Peyer's patch (tissue), 4 donors: ENCODE measurements at regions not wholly inside any gene's neighbourhood (a gene's known extent, or its start where the extent isn't known, plus 50 kb on each side); places are given as distances from the start of the nearest gene placed in this dataset.

Experiments
- POLR2A ChIP-seq, 2 donors: fragments of 450-650 bp; IDR thresholded peaks; one replicate each; pipeline ENCODE4 v1.5.1; 2017; ENCODE audit warnings: antibody characterized with exemption in 2 of 2, mild to moderate bottlenecking in 2 of 2, moderate library complexity in 2 of 2
- TF ChIP-seq, protein P1 (sequence below), 6 experiments: fragments of 450-650 bp in 4 of 6; fragments of 200-600 bp in 2 of 6; sonication (generic) in 1 of 6; IDR thresholded peaks; one replicate each; pipeline ENCODE4 v1.5.1; 2017 to 2019; ENCODE audit warnings: antibody characterized with exemption in 6 of 6, mild to moderate bottlenecking in 3 of 6, moderate library complexity in 1 of 6

DNA sequence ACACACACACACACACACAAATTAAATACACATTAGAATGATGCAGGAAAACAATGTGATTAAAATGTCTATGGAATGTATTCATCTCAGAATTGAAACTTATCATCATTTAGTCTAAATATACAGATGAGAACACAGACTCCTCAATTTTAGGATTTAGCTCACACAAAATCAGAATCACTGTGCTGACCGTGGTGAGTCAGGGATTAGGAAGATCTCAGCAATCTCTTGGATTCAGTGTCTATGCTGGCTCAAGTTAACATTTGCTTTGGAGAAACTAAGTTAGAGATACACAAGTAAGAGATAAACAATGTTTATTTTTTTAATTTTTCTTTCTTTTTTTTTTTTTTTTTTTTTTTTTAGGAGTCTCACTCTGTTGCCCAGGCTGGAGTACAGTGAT, 323.6 kb downstream of the KLF12 start:
- TF ChIP-seq, protein P1, sequence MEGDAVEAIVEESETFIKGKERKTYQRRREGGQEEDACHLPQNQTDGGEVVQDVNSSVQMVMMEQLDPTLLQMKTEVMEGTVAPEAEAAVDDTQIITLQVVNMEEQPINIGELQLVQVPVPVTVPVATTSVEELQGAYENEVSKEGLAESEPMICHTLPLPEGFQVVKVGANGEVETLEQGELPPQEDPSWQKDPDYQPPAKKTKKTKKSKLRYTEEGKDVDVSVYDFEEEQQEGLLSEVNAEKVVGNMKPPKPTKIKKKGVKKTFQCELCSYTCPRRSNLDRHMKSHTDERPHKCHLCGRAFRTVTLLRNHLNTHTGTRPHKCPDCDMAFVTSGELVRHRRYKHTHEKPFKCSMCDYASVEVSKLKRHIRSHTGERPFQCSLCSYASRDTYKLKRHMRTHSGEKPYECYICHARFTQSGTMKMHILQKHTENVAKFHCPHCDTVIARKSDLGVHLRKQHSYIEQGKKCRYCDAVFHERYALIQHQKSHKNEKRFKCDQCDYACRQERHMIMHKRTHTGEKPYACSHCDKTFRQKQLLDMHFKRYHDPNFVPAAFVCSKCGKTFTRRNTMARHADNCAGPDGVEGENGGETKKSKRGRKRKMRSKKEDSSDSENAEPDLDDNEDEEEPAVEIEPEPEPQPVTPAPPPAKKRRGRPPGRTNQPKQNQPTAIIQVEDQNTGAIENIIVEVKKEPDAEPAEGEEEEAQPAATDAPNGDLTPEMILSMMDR (IDR thresholded peaks at IDR 0.05): no peak
- TF ChIP-seq POLR2A (IDR thresholded peaks at IDR 0.05): no peak
